Suprapubic skin (tissue), 4 donors: ENCODE measurements at regions not wholly inside any gene's neighbourhood (a gene's known extent, or its start where the extent isn't known, plus 50 kb on each side); places are given as distances from the start of the nearest gene placed in this dataset.

ENCODE experiments used
- DNase-seq, 2 donors: peaks; one replicate each; pipeline ENCODE4 v3.0.0-alpha.2; 2019; ENCODE audit warnings: low spot score in 2 of 2
- H3K27ac ChIP-seq: fragments of 200-600 bp; sonication (generic); one replicate; pipeline ENCODE4 v1.5.1; 2019
- H3K27me3 ChIP-seq: fragments of 200-600 bp; sonication (generic); one replicate; pipeline ENCODE4 v1.5.1; 2019
- H3K36me3 ChIP-seq: fragments of 200-600 bp; sonication (generic); one replicate; pipeline ENCODE4 v1.5.1; 2019
- H3K4me1 ChIP-seq: fragments of 200-600 bp; sonication (generic); one replicate; pipeline ENCODE4 v1.5.1; 2019
- H3K4me3 ChIP-seq: fragments of 200-600 bp; sonication (generic); one replicate; pipeline ENCODE4 v1.5.1; 2019; ENCODE audit warnings: mild to moderate bottlenecking
- H3K9me3 ChIP-seq: fragments of 200-600 bp; sonication (generic); one replicate; pipeline ENCODE4 v1.5.1; 2019
- CTCF ChIP-seq, 2 donors: fragments of 200-600 bp in 1 of 2; fragments of 450-650 bp in 1 of 2; sonication (generic) in 1 of 2; IDR thresholded peaks; one replicate each; pipeline ENCODE4 v1.5.1; 2016 to 2019; ENCODE audit warnings: antibody characterized with exemption in 2 of 2, mild to moderate bottlenecking in 1 of 2, moderate library complexity in 1 of 2
- EP300 ChIP-seq: sonication (generic); formaldehyde crosslinking; IDR thresholded peaks from one replicate; pipeline ENCODE4 v1.6.1; 2017; ENCODE audit warnings: antibody characterized with exemption
- POLR2A ChIP-seq, 2 donors: fragments of 450-650 bp; IDR thresholded peaks; one replicate each; pipeline ENCODE4 v1.6.1; 2017; ENCODE audit warnings: antibody characterized with exemption in 2 of 2, mild to moderate bottlenecking in 2 of 2, moderate library complexity in 2 of 2
- POLR2AphosphoS5 ChIP-seq, 3 donors: sonication (generic); formaldehyde crosslinking; IDR thresholded peaks; one replicate each; pipeline ENCODE4 v1.6.1; 2017; ENCODE audit warnings: antibody characterized with exemption in 3 of 3
- whole genome bisulfite sequencing: methylation state at CpG from one replicate; pipeline ENCODE4 v1.1.5; 2018; 5-methylcytosine and 5-hydroxymethylcytosine counted together

GRCh38 chr13:103866048-103866447 lies 799.8 kb upstream of the SLC10A2 start:
- no peaks in the 10 kb centered on the region for H3K36me3 ChIP-seq
- no peak overlapping the region for H3K27ac ChIP-seq
- H3K4me3 ChIP-seq, result no peak overlapping the region
- no peaks in the 10 kb centered on the region for H3K9me3 ChIP-seq
- 88% methylated on average over 8 of the region's 8 CpGs for WGBS
- no peaks in the 10 kb centered on the region for H3K4me1 ChIP-seq
- no peaks in the 10 kb centered on the region for H3K27me3 ChIP-seq
- DNase-seq, result no peak
- TF ChIP-seq POLR2A (IDR thresholded peaks at IDR 0.05) (no peak), CTCF (IDR thresholded peaks at IDR 0.05) (no peak), EP300 (no peak), POLR2AphosphoS5 (IDR thresholded peaks at IDR 0.05) (no peak)

GRCh38 chr13:103862525-103862924 lies 796.3 kb upstream of the SLC10A2 start:
- H3K27me3 ChIP-seq, result no peaks in the 10 kb centered on the region
- H3K9me3 ChIP-seq, result no peaks in the 10 kb centered on the region
- WGBS, result 91% methylated on average over 4 of the region's 4 CpGs
- H3K4me3 ChIP-seq, result no peak overlapping the region
- DNase-seq, result no peak
- H3K36me3 ChIP-seq, result no peaks in the 10 kb centered on the region
- H3K4me1 ChIP-seq, result no peaks in the 10 kb centered on the region
- no peak overlapping the region for H3K27ac ChIP-seq
- no peak for TF ChIP-seq CTCF (IDR thresholded peaks at IDR 0.05)
- no peak for TF ChIP-seq POLR2AphosphoS5 (IDR thresholded peaks at IDR 0.05)
- no peak for TF ChIP-seq EP300
- TF ChIP-seq POLR2A (IDR thresholded peaks at IDR 0.05), result no peak

GRCh38 chr13:103859952-103860351 lies 793.7 kb upstream of the SLC10A2 start:
- Histone ChIP-seq H3K9me3 (no peaks in the 10 kb centered on the region), H3K36me3 (no peaks in the 10 kb centered on the region), H3K27me3 (no peaks in the 10 kb centered on the region), H3K4me3 (no peak overlapping the region), H3K4me1 (no peaks in the 10 kb centered on the region), H3K27ac (no peak overlapping the region)
- DNase-seq, result no peak
- no peak for TF ChIP-seq POLR2A (IDR thresholded peaks at IDR 0.05)
- TF ChIP-seq CTCF (IDR thresholded peaks at IDR 0.05), result no peak
- no peak for TF ChIP-seq POLR2AphosphoS5 (IDR thresholded peaks at IDR 0.05)
- TF ChIP-seq EP300, result no peak
- 75% methylated on average over 3 of the region's 3 CpGs for WGBS

GRCh38 chr13:103852036-103852435 lies 785.8 kb upstream of the SLC10A2 start:
- no peak overlapping the region for H3K4me3 ChIP-seq
- no peak for DNase-seq
- no peaks in the 10 kb centered on the region for H3K36me3 ChIP-seq
- H3K4me1 ChIP-seq, result no peaks in the 10 kb centered on the region
- WGBS, result 67% methylated on average over 5 of the region's 5 CpGs
- H3K27me3 ChIP-seq, result no peaks in the 10 kb centered on the region
- TF ChIP-seq CTCF (IDR thresholded peaks at IDR 0.05) (no peak), POLR2AphosphoS5 (IDR thresholded peaks at IDR 0.05) (no peak), EP300 (no peak), POLR2A (IDR thresholded peaks at IDR 0.05) (no peak)
- no peak overlapping the region for H3K27ac ChIP-seq
- H3K9me3 ChIP-seq, result no peaks in the 10 kb centered on the region

- Histone ChIP-seq H3K4me3 (no peak overlapping the region), H3K9me3 (no peaks in the 10 kb centered on the region), H3K4me1 (no peaks in the 10 kb centered on the region), H3K27me3 (no peaks in the 10 kb centered on the region), H3K36me3 (no peaks in the 10 kb centered on the region), H3K27ac (no peak overlapping the region)
- no peak for TF ChIP-seq POLR2AphosphoS5 (IDR thresholded peaks at IDR 0.05)
- WGBS, result 70% methylated on average over 2 of the region's 2 CpGs
- DNase-seq, result no peak
Measured at GRCh38 chr13:103844471-103844870, 778.3 kb upstream of the SLC10A2 start.

- Histone ChIP-seq H3K9me3 (no peaks in the 10 kb centered on the region), H3K4me3 (no peak overlapping the region), H3K27me3 (no peaks in the 10 kb centered on the region), H3K27ac (no peak overlapping the region), H3K4me1 (no peaks in the 10 kb centered on the region), H3K36me3 (no peaks in the 10 kb centered on the region)
- DNase-seq, result no peak
- 58% methylated on average over 3 of the region's 3 CpGs for WGBS
- no peak for TF ChIP-seq EP300
- TF ChIP-seq POLR2A (IDR thresholded peaks at IDR 0.05), result no peak
- TF ChIP-seq CTCF (IDR thresholded peaks at IDR 0.05), result no peak
- no peak for TF ChIP-seq POLR2AphosphoS5 (IDR thresholded peaks at IDR 0.05)
Measured at GRCh38 chr13:103839460-103839859, 773.2 kb upstream of the SLC10A2 start.
